Esophagus muscularis mucosa (tissue), 4 donors: ENCODE measurements at regions not wholly inside any gene's neighbourhood (a gene's known extent, or its start where the extent isn't known, plus 50 kb on each side); places are given as distances from the start of the nearest gene placed in this dataset.

Source experiments
- EP300 ChIP-seq: sonication (generic); formaldehyde crosslinking; IDR thresholded peaks from one replicate; pipeline ENCODE4 v1.6.1; 2017; ENCODE audit warnings: antibody characterized with exemption
- POLR2A ChIP-seq: fragments of 450-650 bp; IDR thresholded peaks from one replicate; pipeline ENCODE4 v1.6.1; 2017; ENCODE audit warnings: antibody characterized with exemption, moderate library complexity, mild to moderate bottlenecking, low read depth
- TF ChIP-seq, protein P1 (sequence below), 3 experiments: fragments of 200-600 bp in 2 of 3; fragments of 450-650 bp in 1 of 3; sonication (generic) in 2 of 3; IDR thresholded peaks; one replicate each; pipeline ENCODE4 v1.5.1; 2017 to 2019; ENCODE audit warnings: antibody characterized with exemption in 3 of 3, mild to moderate bottlenecking in 2 of 3, moderate library complexity in 1 of 3

DNA sequence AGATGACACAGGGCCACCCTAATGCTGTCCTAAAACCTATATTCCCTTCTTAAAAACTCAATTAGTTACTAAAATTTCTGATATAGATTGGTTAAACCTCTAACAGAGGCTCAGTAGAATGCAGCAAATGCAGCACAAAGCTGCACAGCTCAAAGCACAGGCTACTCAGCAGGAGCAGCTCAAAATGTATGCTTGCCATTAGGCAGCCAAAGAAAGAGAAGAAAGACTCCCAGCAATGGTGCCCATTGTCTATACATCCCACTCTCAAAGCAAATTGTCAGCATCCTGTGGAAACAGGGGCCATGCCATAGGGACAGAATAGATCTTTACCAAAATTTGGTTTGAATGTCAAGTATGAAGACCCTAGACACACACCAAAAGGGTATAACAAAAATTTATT is 73.5 kb downstream of the TFPI2 start:
- TF ChIP-seq, protein P1, sequence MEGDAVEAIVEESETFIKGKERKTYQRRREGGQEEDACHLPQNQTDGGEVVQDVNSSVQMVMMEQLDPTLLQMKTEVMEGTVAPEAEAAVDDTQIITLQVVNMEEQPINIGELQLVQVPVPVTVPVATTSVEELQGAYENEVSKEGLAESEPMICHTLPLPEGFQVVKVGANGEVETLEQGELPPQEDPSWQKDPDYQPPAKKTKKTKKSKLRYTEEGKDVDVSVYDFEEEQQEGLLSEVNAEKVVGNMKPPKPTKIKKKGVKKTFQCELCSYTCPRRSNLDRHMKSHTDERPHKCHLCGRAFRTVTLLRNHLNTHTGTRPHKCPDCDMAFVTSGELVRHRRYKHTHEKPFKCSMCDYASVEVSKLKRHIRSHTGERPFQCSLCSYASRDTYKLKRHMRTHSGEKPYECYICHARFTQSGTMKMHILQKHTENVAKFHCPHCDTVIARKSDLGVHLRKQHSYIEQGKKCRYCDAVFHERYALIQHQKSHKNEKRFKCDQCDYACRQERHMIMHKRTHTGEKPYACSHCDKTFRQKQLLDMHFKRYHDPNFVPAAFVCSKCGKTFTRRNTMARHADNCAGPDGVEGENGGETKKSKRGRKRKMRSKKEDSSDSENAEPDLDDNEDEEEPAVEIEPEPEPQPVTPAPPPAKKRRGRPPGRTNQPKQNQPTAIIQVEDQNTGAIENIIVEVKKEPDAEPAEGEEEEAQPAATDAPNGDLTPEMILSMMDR (IDR thresholded peaks at IDR 0.05), result no peak
- no peak for TF ChIP-seq POLR2A
- no peak for TF ChIP-seq EP300
